ENCODE measurements at regions not wholly inside any gene's neighbourhood (a gene's known extent, or its start where the extent isn't known, plus 50 kb on each side); places are given as distances from the start of the nearest gene placed in this dataset.

DNA sequence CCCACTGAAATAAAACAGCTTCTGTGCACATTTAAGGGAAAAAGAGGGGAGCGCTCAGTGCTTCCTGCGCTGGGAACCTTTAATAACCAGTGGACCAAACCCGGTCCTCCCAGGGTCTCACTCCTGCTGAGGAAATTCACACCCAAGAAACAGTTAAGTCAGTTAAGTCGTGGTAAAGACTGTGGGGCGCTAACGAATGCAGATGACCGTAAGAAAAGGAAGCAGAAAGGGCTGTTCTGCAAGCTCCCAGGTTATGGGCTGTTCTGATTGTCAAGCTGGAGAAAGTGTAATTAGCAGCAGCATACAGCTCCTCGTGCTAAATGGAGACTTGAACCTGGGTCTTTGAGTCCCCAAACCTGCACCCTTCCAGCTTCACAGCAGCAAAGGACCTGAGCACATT is 536.6 kb downstream of the NPHP4 start:
- no peak for DNase-seq

DNA sequence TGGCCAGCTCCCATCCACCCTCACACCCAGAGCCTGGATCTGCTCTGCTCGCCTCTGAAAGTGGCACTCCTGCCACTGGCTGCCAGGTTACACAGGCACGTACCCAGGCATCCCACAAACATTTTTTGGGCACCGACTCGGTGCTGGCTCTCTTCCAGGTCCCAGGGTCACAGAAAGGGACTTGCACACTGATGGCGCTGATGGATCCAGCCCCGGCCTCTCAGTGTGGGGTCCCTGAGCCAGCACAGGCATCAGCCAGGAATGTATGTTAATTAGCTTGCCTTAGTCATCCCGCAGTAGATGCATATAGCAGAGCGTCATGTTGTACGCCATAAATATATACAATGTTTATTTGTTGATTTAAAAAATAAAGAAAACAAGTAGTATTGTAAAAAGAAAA is 537.2 kb downstream of the NPHP4 start:
- no peak for DNase-seq

DNA sequence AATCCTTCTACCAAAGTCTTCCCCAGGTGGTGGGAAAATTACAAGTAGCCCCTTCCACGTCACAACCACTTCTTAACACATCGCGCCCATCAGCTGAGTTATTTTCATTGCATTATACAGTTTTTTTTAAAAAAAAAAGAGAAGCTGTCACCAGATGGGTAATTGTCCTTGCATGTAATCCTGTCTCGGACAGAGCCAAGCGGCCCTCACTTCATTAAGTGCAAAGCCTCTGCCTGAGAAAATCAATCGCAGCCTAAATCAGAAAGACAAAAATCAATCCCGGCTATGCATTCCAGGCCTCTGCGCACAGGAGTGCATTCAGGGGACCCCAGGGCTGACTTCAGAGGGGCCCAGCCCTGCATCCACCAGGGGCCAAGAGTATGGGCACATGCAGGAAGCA is 538.9 kb downstream of the NPHP4 start:
- no peak for DNase-seq

DNA sequence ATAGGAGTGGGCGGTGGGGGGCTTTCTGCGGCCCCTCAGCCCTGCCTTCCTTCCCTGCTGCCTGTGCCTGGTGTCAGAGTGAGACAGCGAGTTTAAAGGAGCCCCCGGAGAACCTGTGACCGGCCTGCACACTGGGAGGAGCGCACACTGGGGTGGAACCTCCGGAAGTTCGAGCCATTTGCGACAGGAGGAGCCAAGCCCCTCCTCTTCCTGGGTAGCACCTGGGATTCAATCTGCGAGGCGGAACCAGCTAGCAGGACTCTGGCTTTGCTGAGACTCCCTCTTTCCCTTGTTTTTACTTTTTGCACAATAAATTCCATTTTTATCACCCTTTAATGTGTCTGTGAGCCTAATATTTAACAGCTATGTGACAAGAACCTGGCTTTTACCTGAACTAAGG is 540.6 kb downstream of the NPHP4 start:
- DNase-seq = no peak

DNA sequence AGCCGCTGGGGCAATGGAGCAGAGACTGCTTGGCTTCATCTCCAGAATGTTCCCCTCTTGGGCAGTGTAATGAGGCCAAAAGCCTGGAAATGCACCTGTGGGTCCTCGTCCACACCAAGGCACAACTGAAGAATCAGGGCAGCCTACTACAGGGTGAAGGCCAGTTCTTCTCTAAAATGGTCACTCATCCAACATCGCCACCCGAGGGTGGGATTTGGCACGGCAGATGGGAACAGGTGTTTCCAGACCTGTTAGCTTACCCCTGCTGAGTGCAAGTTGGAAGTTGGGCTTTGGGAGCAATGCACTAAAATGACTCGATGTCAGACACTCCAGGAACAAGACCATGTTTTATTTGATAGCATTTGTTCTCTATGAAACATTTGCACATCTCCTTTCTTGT is 543.7 kb downstream of the NPHP4 start:
- DNase-seq = no peak

DNA sequence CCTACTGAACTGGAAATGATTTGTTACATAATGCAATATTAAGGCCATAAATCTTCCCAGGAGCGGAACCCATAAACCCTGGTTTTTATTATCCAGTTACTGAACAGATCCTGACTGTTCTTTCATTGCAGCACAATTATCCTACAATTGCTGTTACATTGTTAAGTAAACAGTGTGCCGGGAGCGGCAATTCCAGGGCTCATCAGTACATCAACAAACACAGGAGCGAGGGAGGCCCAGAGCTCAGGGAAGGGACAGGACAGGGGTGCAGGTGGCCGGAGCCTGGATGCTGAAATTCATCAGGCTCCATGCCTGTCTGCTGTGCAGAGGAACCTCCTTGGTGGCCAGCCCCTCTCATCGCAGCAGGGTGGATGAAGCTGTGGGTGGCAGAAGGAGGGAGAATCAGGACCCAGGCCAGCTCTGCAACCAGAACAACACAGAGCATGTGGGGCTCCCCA is 544.7 kb downstream of the NPHP4 start:
- DNase-seq = no peak

DNA sequence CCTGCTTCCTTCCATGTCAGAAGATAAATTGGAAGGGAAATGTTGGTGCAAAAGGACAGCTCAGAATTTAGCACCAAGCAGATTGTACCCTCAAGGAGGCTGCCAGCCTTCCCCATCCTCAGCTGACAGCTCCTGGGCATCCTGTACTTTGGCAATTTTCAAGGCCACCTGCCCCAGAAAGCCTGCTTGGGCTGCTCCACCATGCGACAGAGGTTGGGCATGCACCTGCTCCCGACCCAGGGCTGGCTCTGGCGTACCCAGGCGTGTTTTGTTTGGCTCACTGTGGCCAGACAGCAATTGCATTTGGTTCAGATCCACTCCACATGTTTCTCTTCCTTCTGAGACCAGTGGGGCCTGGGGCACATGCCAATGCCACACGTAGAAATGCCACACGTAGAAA is 547.8 kb downstream of the NPHP4 start:
- no peak for DNase-seq

DNA sequence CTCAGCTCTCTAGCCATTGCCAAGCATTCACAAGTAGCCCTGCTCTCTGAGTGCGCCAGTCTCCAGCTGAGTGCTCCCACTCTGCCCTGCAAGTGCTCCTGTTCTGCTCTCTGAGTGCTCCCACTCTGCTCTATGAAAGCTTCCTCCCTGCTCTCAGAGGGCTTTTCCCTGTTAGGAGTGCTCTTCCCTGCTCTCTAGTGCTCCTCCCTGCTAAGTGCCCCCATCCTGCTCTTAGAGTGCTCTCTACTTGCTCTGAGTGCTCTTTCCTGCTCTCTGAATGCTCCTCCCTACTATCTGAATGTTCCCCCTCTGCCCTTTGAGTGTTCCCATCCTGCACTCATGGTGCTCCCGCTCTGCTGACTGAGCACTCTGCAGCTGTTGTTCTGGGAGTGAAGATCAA is 555.4 kb downstream of the NPHP4 start:
- no peak for DNase-seq

DNA sequence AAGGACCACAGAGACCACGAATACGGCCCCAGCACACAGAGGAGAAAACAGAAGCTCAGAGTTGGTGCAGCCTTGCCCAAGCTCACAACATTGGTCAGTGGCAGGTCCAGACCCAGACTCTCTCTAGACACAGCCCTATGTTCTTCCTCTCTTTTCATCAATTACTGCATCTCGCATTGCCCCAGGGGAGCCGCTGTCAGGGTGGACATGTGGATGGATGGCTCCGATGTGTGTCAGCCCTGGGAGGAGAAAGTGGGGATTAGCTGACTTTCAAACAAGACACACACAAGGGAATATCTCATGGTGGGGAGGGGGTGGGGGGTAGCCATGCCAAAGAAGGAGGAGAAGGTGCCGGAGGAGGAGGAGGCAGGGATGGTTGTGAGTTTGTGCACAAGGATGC is 556.8 kb downstream of the NPHP4 start:
- DNase-seq = no peak

DNA sequence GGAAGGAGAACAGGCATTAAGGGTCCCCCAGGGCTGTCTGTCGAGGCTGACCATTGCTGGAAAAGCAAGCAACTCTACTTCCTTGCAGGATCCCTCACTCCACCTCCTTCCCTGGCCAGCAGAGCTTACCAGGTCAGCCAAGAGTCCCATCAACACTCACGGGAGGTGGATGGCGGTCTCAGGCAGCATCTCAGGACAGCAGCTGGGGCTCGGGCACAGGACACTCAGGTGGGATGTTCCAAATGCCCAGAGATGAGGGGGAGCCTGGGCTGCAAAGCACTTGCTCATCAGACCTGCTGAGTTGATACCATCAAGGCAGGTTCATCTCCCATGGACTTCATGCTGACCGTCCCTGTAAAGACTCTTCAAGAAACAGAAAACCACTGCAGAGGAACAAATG is 559.8 kb downstream of the NPHP4 start:
- DNase-seq = no peak

DNA sequence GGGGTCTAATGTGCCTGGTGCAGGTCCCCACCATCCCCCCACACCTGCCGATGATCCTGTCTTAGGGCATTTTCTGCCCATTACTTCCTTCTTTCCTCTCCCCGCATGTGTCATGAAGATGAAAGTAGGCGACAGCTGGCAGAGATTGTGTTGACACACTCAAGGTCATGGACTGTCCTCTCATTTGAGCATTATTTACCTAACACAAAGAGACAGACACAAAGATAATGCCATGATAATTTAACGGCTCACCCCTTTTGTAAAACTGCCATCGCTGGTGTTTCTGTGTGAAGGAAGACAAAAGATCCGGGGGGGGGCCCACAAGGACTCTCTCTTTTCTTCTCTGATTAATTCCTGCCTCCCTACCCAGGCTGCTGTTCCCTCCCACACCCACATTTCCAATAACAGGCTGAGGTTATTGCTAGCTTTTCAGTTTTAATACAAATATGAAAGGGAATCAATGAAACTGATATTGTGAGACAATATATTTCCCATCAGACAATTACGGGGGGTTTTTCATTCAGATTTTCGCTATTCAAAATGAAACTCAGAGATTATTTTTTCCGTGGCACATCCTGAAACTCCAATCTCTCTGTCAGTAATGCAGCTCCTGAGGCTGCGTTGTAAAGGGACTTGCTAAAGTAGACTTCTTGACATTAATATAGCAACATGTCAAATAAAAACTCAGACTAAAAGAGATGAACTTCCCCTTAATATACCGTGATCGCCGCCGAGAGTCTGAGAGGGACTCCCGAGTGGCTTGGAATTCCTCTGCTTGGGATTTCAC is 561.1 kb downstream of the NPHP4 start:
- DNase-seq = no peak

DNA sequence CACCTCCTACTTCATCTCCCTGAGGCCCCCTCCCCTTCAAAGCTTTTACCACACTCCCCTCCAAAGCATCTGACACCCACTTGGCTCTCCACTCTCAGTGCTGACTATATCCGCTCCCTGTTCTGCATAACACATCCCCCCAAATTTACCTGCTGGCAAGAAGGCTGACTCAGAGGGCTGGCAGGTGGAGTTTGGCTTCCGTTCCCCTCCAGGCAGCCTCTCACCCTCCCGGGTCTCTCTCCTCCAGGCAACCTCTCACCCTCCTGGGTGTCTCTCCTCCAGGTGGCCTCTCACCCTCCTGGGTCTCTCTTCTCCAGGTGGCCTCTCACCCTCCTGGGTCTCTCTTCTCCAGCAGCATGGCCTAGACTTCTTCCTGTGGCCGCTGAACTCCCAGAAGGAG is 562.1 kb downstream of the NPHP4 start:
- DNase-seq = no peak

DNA sequence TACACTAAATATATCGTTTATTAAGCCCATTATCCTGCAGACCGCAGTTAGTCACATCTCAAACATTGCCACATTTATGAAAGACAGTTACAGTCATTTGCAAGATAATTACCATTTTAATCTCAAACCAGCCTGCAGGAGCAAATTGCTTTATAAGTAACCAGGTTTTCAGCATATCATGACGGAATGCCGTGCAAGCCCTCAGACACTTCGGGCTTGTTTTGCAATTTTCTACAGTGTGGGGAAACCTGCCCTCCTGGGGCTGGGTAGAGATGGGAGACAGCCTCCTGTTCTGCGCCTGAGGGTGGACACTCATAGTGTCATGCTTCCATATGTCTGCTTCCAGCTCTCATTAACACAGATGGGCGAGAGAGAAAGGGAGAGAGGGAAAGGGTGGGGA is 563.9 kb downstream of the NPHP4 start:
- no peak for DNase-seq

DNA sequence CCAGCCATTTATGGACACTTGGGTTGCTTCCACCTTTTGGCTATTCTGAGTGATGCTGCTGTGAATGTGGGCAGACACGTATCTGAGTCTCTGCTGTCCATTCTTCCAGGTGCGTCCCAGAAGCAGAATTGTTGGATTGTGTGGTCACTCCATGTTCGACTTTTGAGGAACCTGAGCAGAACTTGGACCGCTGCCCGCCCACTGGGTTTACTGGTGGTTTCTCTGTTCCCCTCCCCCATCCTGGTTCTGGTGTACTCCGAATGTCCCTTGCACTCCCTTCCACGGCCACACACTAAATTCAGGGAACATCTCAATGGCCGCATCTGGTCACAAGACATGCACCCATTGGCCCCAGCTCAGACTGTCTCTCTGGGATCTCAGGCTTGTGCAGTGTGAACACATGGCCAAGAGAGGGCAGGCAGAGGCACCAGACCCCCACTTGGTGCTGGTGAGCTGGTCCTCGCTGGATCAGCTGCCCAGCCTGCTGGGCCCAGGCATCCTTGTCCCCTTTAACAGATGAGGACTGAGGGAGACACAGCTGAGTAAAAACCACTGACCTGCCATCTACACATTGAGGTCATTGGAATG is 565.1 kb downstream of the NPHP4 start:
- no peak for DNase-seq

DNA sequence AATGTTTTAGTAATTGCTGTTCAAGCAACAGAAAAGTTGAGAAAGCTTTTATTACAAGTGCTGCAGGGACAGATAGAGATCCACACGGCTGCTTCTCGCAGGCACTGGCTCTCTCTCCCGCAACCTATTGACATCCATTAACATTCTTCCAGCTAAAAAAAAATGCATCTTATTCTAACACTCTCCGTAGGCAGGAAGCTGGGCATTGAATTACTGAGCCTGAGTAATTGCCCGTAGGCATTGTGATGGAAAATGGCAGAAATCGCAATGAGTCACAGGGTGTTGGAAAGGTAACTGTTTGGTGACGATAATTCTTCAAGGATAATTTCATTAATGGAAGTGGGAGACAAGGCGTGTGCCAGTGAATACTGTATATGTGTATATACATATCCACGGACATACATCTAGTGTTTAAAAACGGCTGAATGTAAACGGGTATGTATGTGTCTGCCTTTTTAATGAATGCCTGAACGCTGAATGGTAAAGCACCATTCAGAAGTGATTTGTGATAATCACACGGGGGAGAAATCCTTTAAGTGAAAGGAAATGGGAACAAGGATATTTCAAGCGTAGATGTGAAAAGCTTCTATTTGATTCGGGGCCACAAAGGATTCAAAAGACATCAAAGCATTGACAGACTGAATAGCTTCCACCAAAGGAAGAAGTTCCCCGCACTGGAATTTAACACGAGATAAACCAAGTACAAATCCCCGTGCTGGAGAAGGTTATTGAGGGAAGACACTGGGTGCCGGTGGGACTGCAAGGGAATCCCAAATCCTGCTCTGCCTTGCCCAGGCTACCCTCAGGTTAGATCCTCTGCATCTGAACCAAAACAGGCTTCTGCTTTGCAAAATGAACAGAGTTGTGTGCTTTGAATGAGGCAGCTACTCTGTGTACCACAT is 567.2 kb downstream of the NPHP4 start:
- peak in 1 of 2 experiments; percentile 41 for DNase-seq

DNA sequence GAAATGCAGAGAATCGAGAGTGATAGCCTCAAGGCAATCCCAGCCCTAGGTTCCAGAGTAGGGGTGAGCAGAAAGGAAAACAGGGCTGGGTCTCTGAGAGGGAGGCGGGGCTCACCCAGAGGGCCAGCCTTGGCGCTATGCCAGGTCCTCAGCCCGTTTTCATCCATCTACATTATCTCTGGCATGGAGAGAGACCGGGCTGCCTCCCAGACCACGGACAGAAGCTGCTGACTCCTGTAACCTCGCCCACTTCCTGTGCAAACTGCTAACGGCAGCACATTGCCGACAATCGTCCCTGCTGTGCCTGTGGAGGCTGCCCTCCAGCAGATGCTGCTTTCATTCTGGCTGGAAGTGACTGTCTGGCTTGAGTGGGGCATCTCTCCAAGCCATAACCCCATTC is 569.1 kb downstream of the NPHP4 start:
- no peak for DNase-seq

DNA sequence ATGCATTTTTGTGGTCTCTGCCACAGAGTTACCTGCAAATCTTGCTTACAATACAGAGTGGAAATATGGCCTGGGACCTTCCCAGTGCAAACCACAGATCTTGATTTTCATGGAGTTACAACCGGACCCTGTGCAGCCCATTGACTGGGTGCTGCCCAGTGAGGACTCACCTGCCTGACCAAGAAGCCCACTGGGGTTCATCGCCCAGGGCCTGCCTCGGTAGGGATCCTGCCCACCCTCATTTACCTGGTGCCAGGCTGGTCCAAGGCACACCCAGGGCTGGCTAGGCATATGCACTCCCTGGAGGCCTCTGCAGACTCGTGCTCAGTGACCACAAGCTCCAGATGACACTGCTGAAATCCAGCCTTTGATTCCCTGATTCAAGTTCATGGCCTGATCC is 572.7 kb downstream of the NPHP4 start:
- DNase-seq = no peak

DNA sequence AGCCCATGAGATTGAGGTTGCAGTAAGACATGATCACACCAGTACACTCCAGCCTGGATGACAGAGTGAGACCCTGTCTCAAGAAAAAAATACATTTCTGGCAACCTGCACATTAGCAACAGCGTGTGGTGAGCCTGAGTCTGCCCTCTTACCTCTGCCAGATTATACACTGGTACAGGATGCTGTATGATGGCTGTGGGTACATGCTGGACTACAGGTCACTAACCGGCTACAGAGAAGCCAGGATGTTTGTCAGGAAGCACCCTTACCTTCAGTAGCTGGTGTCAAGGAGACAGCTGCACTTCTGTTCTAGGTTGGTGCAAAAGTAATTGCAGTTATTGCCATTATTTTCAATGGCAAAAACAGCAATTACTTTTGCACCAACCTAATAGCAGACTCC is 575.7 kb downstream of the NPHP4 start:
- DNase-seq = no peak

DNA sequence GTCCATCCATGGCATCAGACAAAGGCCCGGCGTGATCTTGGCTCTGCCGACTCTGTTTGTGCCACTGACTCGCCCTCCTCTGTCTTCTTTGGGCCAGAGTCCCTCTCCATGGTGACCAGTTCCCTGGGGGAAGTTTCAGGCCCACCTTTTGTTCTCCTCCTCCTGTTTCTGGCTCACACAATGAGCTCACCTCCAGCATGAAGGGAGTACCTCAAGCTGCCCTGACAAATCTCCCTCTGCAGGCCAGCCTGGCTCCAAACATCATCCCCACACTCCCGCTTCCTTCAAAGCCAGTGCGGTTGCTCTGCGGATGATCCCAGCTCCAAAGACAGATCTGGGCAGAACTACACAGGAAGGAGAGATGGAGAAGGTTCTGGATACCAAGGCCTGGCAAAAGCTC is 576.6 kb downstream of the NPHP4 start:
- no peak for DNase-seq

DNA sequence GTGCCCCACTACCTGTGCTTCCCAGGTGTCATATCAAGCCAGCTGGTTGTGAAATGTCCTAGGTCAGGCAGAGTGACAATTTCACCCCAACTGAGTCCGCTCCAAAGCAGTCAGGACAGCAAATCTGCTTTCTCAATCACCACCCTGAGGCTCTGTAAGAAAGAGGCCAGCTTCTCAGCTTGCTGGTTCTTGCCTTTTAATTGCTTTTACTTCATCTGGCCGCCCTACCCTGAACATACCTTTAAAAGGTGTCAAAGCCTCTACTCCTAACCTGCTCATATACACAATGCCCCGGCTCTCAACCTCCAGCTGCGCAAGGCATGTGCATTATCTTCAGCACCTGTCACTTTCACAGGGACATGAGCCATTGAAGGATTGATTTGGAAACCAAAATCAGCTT is 581.6 kb downstream of the NPHP4 start:
- no peak for DNase-seq

DNA sequence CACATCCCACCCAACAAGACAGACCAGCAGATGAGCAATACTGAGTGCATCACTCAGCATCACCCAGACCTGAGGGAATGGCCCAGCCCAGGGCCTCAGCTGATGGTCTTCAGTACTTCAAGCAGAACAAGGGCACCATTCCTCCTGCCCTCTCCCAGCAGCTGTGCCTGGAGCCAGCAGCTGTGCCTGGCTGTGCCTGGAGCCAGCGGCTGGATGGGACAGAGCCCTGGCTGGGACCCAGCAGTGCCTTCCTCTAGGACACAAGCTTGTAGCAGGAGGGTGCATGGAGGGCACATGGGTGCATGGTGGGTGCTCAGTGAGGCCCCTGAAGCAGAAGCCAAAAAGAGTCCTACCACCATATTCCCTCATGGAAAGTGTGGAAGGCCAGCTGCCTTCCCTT is 583.8 kb downstream of the NPHP4 start:
- no peak for DNase-seq

DNA sequence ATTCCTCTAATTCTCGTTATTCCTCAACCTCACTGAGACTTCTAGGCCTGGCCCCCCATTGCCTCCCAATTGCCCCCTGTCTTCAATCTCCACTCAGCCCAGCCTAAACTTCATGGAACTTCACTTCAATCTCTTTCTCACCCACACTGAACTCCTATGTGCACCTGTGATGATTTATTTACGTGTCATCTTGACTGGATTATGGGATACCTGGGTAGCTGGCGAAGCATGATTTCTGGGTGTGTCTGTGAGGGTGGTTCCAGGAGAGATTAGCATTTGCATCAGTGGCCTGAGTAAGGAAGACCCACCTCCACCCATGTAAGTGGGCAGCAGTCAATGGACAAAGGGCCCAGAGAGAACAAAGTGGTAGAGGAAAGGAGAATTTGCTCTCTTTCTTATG is 587.0 kb downstream of the NPHP4 start:
- DNase-seq = no peak

DNA sequence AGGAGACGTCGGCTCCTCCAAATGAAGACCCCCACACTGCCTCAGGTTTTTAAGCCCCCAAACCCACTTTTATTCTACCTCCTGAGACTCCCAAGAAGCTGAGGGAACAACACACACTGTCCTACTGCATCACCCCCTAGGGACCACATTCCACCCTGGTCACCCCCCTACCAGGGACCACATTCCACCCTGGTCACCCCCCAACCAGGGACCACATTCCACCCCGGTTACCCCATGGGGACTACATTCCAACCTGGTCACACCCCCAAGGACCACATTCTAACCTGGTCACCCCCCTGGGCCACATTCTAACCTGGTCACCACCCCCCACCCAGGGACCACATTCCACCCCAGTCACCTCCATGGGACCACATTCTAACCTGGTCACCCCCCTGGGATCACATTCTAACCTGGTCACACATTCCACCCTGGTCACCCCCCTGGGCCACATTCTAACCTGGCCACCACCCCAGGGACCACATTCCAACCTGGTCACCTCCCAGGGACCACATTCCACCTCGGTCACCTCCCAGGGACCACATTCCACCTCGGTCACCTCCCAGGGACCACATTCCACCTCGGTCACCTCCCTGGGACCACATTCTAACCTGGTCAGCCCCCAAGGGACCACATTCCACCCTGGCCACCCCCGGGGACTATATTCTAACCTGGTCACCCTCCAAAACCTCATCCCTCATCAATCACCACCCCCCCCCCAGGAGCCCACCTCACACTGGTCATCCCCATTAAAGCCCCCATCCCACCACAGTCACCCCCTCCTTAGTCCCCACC is 587.6 kb downstream of the NPHP4 start:
- DNase-seq = no peak
